Fibroblast of skin of left biceps (primary cell): ENCODE measurements at regions not wholly inside any gene's neighbourhood (a gene's known extent, or its start where the extent isn't known, plus 50 kb on each side); places are given as distances from the start of the nearest gene placed in this dataset.

Experiments
- DNase-seq, 2 experiments: peaks; one replicate each; pipeline ENCODE4 v3.0.0-alpha.2; 2013; ENCODE audit warnings: low read depth in 2 of 2

DNA sequence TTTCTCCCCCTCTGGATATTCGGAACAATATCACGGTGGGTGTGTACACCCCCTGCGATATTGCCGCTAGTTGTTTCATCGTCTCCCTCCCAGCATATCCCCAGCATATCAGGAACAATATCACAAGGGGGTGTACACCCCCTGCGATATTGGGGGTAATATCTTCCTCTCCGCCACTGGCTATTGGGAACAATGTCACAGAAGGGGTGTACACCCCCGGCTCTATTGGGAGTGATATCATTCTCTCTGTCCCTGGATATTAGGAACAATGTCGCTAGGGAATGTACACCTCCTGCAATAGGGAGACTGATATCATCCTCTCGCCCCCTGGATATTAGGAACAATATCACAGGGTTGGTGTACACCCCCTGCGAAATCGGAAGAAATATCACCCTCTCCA is 1932.0 kb downstream of the SUCLG1 start:
- DNase-seq, result no peak

GRCh38 chr2:82526277-82526676 is 1932.8 kb downstream of the SUCLG1 start:
- no peak for DNase-seq

GRCh38 chr2:82525744-82526143 is 1933.3 kb downstream of the SUCLG1 start:
- DNase-seq, result no peak

DNA sequence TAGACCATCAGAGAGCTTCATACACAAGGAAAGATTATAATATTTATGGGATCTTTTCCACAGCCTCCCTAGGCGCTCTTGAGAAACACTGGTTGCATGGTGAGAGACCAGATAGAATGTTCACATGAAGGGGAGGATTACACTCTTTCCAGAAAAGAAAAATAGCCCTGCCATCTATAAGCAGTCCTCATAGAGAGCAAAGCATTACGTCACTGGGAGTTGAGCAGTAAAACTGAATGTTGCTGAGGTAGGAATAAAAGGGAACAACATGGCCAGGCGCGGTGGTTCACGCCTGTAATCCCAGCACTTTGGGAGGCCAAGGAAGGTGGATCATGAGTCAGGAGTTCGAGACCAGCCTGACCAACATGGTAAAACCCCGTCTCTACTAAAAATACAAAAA is 1934.3 kb downstream of the SUCLG1 start:
- DNase-seq, result no peak

- no peak for DNase-seq
Measured at GRCh38 chr2:82511894-82512293, 1947.2 kb downstream of the SUCLG1 start.

DNA sequence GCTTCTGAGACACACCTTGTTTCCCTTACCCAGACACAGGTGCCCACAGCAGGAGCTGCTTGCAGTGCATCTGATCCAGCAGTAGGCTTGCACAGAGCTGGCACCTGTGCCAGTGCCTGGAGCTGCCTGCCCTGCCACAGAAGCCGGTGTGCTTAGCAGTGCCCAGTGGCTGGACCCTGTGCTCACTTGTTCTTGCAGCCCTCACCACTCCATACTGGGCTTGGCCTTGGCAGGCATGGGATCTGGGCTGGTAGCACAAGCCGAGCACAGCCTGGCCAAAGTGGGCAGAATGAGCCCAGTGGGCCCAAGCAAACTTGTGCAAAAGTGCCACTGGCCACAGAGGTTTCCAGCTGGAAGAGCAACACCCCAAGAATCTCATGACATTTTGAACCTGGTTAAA is 1950.4 kb downstream of the SUCLG1 start:
- DNase-seq, result no peak

GRCh38 chr2:82507657-82508056 is 1951.4 kb downstream of the SUCLG1 start:
- DNase-seq, result no peak

DNA sequence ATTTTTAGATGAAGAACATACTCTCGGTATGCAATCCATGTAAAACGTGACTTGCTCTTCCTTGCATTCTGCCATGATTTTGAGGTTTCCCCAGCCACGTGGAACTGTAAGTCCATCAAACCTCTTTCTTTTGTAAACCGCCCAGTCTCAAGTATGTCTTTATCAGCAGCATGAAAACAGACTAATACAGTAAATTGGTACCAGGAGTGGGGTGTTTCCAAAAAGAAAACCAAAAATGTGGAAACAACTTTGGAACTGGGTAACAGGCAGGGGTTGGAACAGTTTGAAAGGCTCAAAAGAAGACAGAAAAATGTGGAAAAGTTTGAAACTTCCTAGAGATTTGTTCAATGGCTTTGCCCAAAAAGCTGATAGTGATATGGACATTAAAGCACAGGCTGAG is 1957.9 kb downstream of the SUCLG1 start:
- DNase-seq, result no peak

- no peak for DNase-seq
Measured at GRCh38 chr2:82498777-82499443, 1960.2 kb downstream of the SUCLG1 start.

DNA sequence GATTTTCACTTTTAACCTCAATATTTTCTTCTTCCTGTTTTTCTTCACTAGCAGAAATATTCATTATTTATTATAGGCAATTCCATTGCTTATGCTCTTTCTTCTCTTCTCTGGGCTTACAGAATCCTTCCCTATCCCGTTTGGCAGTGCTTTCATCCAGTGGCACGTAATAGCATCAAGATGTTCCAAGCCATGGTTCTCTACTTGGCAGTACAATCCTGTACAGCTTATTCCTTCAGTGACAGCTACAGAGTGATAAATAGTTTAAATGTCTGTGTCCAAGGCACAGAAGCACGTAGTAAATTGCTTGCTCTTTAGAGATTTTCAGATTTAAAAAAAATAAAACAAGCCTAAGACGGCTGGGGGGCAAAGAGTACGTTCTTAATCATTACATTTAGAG is 1964.3 kb downstream of the SUCLG1 start:
- no peak for DNase-seq

DNA sequence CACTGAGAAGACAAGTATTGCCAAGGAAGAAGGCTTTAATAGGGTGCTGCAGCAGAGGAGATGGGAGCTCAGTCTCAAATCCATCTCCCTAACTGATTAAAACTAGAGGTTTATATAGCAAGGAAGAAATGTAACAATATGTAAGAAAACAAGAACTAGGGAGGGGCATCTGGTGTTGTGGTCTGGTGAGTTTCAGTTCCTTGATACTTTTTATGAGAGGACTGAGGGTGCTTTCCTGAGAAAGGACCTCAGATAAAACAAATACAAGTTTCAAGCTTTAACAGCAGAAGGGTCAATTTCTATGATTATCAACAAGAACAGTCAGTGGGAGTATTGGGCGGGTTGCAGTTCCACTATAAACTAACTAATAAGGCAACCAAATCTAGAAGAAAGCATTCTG is 1967.5 kb downstream of the SUCLG1 start:
- DNase-seq, result no peak

DNA sequence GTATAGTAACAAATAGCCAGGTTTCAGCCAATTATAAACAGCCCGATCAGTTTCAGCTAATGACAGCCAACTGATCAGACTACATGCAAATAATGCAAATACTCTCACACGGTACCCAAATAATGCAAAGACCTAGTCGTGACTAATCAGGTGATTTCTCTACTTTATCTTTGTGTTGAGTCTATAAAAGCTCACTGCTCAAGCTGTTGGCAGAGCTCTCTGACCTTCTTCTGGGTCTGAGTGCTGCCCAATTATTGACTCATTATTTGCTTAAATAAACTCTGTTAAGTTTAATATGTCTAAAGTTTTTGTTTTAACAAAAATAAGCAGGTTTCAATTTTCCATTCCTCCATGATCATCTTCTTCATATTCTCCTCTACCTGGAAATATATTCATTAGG is 1971.7 kb downstream of the SUCLG1 start:
- no peak for DNase-seq

DNA sequence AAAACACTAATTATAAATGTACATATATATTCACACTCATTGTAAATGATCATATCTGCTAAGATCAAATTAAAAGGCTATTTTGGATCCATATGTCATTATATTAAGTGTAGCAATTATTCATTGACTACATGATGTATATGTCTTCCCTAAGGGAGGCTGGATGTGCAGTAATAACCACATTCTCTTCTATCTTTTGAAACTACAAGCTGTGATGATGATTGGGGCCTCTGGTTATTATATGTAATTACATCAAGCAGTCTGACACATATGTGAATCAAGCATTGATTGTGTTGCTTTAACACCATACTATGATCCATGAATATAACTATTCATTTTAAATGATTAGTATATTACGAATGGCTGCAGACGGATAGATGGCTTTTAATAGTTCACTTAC is 1973.4 kb downstream of the SUCLG1 start:
- no peak for DNase-seq

DNA sequence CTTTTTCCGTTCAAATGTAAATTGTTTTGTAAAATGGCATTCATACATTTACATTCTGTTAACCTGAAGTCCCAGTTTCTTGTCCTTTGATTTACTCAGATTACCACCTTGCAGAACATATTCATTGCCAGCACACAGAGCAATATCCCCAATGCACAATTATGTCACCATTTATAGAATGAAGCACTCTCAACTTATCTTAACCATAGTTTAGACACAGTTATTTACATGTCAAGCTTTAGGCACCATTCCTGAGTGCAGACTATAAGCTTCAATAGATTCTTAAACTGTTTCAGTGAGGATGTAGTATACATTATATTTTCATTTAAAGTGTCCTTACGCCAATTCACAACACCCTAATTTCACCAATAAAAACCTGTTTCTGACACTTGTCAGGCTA is 1977.9 kb downstream of the SUCLG1 start:
- DNase-seq, result no peak

GRCh38 chr2:82478641-82479040 is 1980.4 kb downstream of the SUCLG1 start:
- no peak for DNase-seq

- no peak for DNase-seq
Measured at GRCh38 chr2:82476094-82476493, 1983.0 kb downstream of the SUCLG1 start.

GRCh38 chr2:82428251-82428650 is 2030.8 kb downstream of the SUCLG1 start:
- no peak for DNase-seq

GRCh38 chr2:82412021-82412420 is 2047.1 kb downstream of the SUCLG1 start:
- no peak for DNase-seq

- DNase-seq, result no peak
Measured at GRCh38 chr2:82411071-82411470, 2048.0 kb downstream of the SUCLG1 start.

DNA sequence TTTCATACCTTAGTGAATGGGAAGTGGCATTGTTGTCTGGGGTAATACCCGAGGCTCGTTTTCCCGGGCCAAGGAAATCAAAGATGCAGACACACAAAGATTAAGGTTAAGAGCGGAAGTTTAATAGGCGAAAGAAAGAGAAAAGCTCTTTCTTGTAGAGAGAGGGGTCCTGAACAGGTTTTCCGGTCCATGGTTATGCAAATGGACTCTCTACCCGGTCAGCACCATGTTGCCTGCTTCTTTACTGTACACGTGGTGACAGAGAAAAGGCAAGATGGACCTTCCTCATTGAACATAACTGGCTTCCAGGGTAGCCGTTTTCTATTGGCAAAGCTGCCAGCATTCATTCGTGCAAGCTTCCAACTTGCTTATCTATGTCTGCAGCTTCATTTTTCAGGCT is 2063.5 kb downstream of the SUCLG1 start:
- DNase-seq, result no peak

DNA sequence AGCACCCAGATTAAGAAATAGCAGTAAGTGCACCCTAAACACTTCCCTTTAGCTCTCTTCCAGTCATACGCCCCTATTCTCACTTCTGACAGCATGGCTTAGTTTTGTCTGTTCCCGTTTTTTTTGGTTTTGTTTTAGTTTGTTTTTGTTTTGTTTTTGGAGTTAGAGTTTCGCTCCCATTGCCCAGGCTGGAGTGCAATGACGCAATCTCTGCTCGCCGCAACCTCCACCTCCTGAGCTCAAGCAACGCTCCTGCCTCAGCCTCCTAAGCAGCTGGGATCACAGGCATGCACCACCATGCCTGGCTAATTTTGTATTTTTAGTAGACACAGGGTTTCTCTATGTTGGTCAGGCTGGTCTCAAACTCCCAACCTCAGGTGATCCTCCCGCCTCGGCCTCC is 2067.7 kb downstream of the SUCLG1 start:
- DNase-seq, result no peak

DNA sequence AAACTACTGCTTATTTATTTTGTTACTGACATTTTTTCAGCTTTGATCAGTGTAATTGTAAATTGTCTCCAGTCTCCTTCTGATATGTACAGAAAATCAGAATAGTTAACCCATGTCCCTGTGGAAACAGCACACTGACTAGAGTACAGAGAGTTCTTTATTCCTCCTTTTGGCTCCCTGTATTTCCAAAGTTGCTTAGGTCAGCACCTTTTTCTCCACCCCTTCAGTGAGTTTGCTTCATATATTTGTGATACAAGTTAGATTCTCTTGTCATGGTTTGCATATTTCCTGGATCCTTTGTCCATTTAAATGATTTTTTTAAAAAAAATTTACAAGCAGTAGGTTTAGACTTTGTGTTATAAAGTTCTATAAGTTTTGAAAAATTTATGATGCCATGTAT is 2051.1 kb upstream of the LRRTM1 start:
- DNase-seq, result no peak

- DNase-seq, result no peak
Measured at GRCh38 chr2:82345910-82346309, 2041.4 kb upstream of the LRRTM1 start.

DNA sequence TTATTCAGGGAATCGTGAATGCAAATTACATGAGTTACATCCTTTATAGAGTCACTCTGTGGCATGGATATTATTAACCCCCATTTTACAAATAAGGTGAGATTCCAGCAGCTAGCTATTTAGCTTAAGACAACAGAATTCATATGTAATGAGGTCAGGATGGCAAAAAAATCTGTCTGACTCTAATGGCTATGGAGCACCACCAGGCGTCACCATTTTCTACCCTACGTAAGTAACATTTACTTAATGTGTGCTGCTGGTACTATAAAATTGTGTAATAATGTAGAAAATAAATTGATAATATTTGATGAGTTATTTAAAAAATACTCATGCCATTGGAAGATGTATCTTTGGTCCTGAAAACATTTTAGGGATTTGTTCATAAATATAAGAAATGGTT is 2040.1 kb upstream of the LRRTM1 start:
- DNase-seq, result no peak
